HEK293T (cell line): ENCODE measurements at regions not wholly inside any gene's neighbourhood (a gene's known extent, or its start where the extent isn't known, plus 50 kb on each side); places are given as distances from the start of the nearest gene placed in this dataset.

Experiments
- BHLHE40 ChIP-seq: fragments of 450-650 bp; IDR thresholded peaks from 2 replicates; pipeline ENCODE4 v1.6.1; 2016; ENCODE audit warnings: mild to moderate bottlenecking, moderate library complexity, borderline replicate concordance
- ELF4 ChIP-seq: fragments of 450-650 bp; IDR thresholded peaks from 2 replicates; pipeline ENCODE4 v1.6.1; 2017; ENCODE audit warnings: antibody characterized with exemption
- FOXM1 ChIP-seq: fragments of 450-650 bp; IDR thresholded peaks from 2 replicates; pipeline ENCODE4 v1.6.1; 2017; ENCODE audit warnings: mild to moderate bottlenecking, borderline replicate concordance
- HDGF ChIP-seq: fragments of 450-650 bp; IDR thresholded peaks from 2 replicates; pipeline ENCODE4 v1.6.1; 2017; ENCODE audit warnings: antibody characterized with exemption, borderline replicate concordance
- L3MBTL2 ChIP-seq: fragments of 450-650 bp; conservative IDR thresholded peaks from 2 replicates; pipeline ENCODE4 v1.6.1; 2016; ENCODE audit warnings: mild to moderate bottlenecking
- LEF1 ChIP-seq: fragments of 450-650 bp; IDR thresholded peaks from 2 replicates; pipeline ENCODE4 v1.6.1; 2017; ENCODE audit warnings: mild to moderate bottlenecking, borderline replicate concordance
- PKNOX1 ChIP-seq: fragments of 450-650 bp; IDR thresholded peaks from 2 replicates; pipeline ENCODE4 v1.6.1; 2016
- SP1 ChIP-seq: fragments of 450-650 bp; IDR thresholded peaks from 2 replicates; pipeline ENCODE4 v1.6.1; 2017
- SUZ12 ChIP-seq: fragments of 450-650 bp; IDR thresholded peaks from 2 replicates; pipeline ENCODE4 v1.6.1; 2016; ENCODE audit warnings: mild to moderate bottlenecking
- TARDBP ChIP-seq: fragments of 450-650 bp; IDR thresholded peaks from 2 replicates; pipeline ENCODE4 v1.6.1; 2016

- no peak for TF ChIP-seq FOXM1
- no peak for TF ChIP-seq SUZ12
- no peak for TF ChIP-seq BHLHE40
- no peak for TF ChIP-seq LEF1
- no peak for TF ChIP-seq ELF4
- TF ChIP-seq L3MBTL2, result no peak
- TF ChIP-seq SP1, result no peak
- TF ChIP-seq PKNOX1, result no peak
- no peak for TF ChIP-seq HDGF
- TF ChIP-seq TARDBP, result no peak
Measured at GRCh38 chrX:9390121-9390520, 74.7 kb upstream of the TBL1X start.
